Mammary epithelial cell (primary cell): ENCODE measurements at regions not wholly inside any gene's neighbourhood (a gene's known extent, or its start where the extent isn't known, plus 50 kb on each side); places are given as distances from the start of the nearest gene placed in this dataset.

Source experiments
- EZH2 ChIP-seq: IDR thresholded peaks from 2 replicates; pipeline ENCODE4 v1.6.1; 2012; ENCODE audit warnings: low read length, inconsistent platforms, borderline replicate concordance
- TF ChIP-seq, protein P1 (sequence below), 2 donors: IDR thresholded peaks in 1 of 2; conservative IDR thresholded peaks in 1 of 2; 2 replicates each; pipeline ENCODE4 v1.5.1; 2011 to 2012; ENCODE audit warnings: inconsistent platforms in 2 of 2, low read length in 2 of 2, mild to moderate bottlenecking in 2 of 2, control low read depth in 1 of 2, low read depth in 1 of 2; ENCODE audit not compliant: insufficient read depth in 1 of 2; ENCODE audit errors: extremely low read depth in 1 of 2

DNA sequence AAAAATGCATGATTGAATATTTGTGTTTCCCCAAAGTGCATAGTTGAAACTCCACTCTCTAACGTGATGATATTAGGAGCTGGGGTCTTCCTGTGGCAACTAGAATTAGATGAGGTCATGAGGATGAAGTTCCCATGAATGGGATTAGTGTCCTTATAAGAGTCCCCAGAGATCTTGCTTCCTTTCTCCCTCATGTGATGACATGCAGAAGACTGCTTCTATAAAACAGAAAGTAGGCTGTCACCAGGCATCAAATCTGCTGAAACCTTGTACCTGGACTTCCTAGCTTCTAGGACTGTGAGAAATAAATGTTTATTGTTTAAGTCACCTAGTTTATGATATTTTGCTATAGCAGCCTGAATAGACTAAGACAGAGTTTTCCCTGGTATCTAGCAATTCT is 586.5 kb upstream of the EPHA7 start:
- TF ChIP-seq, protein P1, sequence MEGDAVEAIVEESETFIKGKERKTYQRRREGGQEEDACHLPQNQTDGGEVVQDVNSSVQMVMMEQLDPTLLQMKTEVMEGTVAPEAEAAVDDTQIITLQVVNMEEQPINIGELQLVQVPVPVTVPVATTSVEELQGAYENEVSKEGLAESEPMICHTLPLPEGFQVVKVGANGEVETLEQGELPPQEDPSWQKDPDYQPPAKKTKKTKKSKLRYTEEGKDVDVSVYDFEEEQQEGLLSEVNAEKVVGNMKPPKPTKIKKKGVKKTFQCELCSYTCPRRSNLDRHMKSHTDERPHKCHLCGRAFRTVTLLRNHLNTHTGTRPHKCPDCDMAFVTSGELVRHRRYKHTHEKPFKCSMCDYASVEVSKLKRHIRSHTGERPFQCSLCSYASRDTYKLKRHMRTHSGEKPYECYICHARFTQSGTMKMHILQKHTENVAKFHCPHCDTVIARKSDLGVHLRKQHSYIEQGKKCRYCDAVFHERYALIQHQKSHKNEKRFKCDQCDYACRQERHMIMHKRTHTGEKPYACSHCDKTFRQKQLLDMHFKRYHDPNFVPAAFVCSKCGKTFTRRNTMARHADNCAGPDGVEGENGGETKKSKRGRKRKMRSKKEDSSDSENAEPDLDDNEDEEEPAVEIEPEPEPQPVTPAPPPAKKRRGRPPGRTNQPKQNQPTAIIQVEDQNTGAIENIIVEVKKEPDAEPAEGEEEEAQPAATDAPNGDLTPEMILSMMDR (conservative IDR thresholded peaks at IDR 0.05 in 1 of 2, IDR thresholded peaks at IDR 0.05 in 1 of 2; ENCODE audit: extremely low read depth in 1 of 2, insufficient read depth in 1 of 2, low read depth in 1 of 2, low read length in 2 of 2): no peak
- no peak for TF ChIP-seq EZH2
